Lower lobe of right lung (tissue), 2 donors: ENCODE measurements at regions not wholly inside any gene's neighbourhood (a gene's known extent, or its start where the extent isn't known, plus 50 kb on each side); places are given as distances from the start of the nearest gene placed in this dataset.
"Not testable (repeated sequence)": the region's sequence is repeated elsewhere in the genome, so short reads cannot be mapped to it uniquely, and the experiment has no call there.

Experiments used
- ATAC-seq, 2 donors: fragments of 200-7000 bp; cut with Tn5 transposase; one replicate each; pipeline ENCODE4 v1.9.1; 2020 to 2022; ENCODE audit warnings: mild to moderate bottlenecking in 2 of 2, moderate library complexity in 2 of 2
- DNase-seq: peaks from one replicate; pipeline ENCODE4 v3.0.0-alpha.2; 2020
- H3K27ac ChIP-seq: fragments of 200-600 bp; one replicate; pipeline ENCODE4 v1.8.0; 2022
- H3K27me3 ChIP-seq: fragments of 200-600 bp; one replicate; pipeline ENCODE4 v1.8.0; 2022; ENCODE audit warnings: low read depth
- H3K36me3 ChIP-seq: fragments of 200-600 bp; one replicate; pipeline ENCODE4 v1.8.0; 2022; ENCODE audit warnings: mild to moderate bottlenecking
- H3K4me1 ChIP-seq: fragments of 200-600 bp; one replicate; pipeline ENCODE4 v1.8.0; 2022
- H3K4me3 ChIP-seq: fragments of 200-600 bp; one replicate; pipeline ENCODE4 v1.8.0; 2022; ENCODE audit warnings: mild to moderate bottlenecking
- H3K9me3 ChIP-seq: fragments of 200-600 bp; one replicate; pipeline ENCODE4 v1.8.0; 2022
- CTCF ChIP-seq: fragments of 200-600 bp; IDR thresholded peaks from one replicate; pipeline ENCODE4 v1.8.0; 2022; ENCODE audit warnings: antibody characterized with exemption, mild to moderate bottlenecking
- intact Hi-C: fragments of 100-400 bp; cut with DNase I; formaldehyde crosslinking; loops from one replicate; pipeline ENCODE4 v1.11.0; 2022
- donor health status: DM: no; HTN: yes; CAD: no; lungs with severe emphysema.

DNA sequence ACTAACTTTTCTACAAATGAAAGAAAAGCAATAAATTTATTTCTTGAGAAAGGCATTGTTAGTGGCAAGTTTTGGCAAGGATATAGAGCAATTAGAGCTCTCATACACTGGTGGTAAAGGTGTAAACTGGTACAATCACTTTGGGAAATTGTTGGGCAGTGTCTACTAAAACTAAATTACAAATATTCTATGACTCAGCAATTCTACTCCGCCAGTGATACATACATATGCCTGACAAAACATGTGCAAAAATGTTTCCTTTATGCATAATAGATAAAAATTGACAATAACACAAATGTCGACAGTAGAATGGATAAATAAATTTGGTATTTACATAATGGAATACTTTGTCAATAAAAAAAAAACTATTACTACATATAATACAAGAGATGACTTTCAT is 96.3 kb upstream of the SATB2 start:
- Histone ChIP-seq H3K27ac (no peak overlapping the region), H3K9me3 (no peaks in the 10 kb centered on the region), H3K27me3 (no peaks in the 10 kb centered on the region), H3K4me1 (no peaks in the 10 kb centered on the region), H3K4me3 (no peak overlapping the region), H3K36me3 (no peaks in the 10 kb centered on the region)
- no peak for TF ChIP-seq CTCF
- no peak for DNase-seq
- intact Hi-C loops: no loop called here
- ATAC-seq: no peak

DNA sequence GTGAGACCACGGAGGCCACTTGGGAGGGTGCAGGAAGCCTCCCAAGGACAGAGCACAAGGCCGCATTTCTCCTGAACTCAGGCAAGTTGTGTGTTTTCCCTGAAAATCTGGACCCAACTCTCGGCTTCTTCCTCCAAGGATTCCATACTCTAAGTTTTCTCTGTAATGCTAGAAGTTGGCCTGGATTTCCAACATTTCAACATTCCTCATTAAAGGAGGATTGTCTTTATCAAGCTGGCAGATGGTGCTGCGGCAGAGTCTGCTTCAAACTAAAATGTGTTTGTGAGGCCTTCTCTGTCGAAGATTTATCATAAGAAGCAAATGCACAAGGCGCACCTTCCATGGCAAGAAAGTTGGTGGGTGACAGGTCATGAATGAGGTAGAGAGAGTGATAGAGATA is 94.4 kb upstream of the SATB2 start:
- no peak for ATAC-seq
- no peaks in the 10 kb centered on the region for H3K9me3 ChIP-seq
- H3K4me1 ChIP-seq: no peaks in the 10 kb centered on the region
- no peak for DNase-seq
- H3K27ac ChIP-seq: no peak overlapping the region
- no peak for TF ChIP-seq CTCF
- H3K36me3 ChIP-seq: no peaks in the 10 kb centered on the region
- H3K27me3 ChIP-seq: no peaks in the 10 kb centered on the region
- intact Hi-C loops: no loop called here
- no peak overlapping the region for H3K4me3 ChIP-seq

DNA sequence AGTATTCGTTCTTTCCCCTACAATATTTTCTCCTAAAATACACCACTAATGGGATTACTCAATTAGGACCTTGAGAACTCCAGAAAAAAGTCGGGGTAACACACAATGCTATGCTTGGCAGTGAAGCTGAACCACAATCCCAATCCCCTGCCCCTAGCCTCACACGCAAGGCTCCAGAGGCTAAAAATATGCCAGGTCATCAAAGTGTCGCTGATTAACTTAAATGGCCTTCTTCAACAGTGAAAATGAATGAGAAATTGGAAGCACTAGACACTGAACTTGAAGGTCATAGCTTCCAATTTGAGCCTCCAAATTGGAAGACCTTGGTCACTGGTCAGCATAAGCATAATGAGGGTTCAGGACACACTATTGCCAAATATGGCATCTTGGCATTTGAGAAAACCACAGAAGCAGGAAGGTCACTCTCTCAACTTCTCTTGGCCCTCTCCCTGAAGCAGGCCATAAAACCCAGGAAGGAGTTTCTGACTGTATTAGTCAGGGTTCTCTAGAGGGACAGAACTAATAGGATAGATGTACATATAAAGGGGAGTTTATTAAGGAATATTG is 86.0 kb upstream of the SATB2 start:
- H3K4me1 ChIP-seq: no peaks in the 10 kb centered on the region
- no peaks in the 10 kb centered on the region for H3K27me3 ChIP-seq
- intact Hi-C loops: no loop called here
- ATAC-seq (no peak), DNase-seq (no peak)
- no peak overlapping the region for H3K27ac ChIP-seq
- H3K4me3 ChIP-seq: no peak overlapping the region
- H3K9me3 ChIP-seq: no peaks in the 10 kb centered on the region
- no peak for TF ChIP-seq CTCF
- H3K36me3 ChIP-seq: no peaks in the 10 kb centered on the region

DNA sequence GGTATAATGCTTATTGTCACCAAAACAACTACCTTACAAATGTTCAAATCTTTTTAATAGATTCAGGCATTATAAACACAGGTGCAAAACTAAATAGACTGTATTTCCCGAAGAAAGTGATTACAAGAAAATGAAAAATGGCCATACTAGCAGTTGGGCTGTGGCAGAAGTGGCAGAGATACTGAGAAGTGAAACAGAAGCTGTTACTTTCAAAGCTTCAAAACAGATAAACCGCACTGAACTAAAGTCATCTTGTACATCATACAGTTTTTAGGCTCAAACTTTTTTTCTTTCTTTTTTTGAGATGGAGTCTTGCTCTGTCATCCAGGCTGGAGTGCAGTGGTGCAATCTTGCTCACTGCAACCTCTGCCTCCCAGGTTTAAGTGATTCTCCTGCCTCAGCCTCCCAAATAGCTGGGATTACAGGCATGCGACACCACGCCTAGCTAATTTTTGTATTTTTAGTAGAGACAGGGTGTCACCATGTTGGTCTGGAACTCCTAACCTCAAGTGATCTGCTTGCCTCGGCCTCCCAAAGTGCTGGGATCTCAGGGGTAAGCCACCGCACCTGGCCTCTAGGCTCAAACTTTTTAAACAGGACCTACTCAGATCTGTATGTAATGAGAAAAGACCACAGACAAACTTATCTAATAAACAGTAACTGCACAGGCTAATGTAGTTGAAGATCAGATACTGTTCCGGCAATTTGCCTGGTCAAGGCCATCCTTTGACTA is 77.9 kb upstream of the SATB2 start:
- Histone ChIP-seq H3K4me3 (no peak overlapping the region), H3K27me3 (no peaks in the 10 kb centered on the region), H3K36me3 (no peaks in the 10 kb centered on the region), H3K27ac (no peak overlapping the region), H3K4me1 (no peaks in the 10 kb centered on the region), H3K9me3 (no peaks in the 10 kb centered on the region)
- TF ChIP-seq CTCF: no peak
- intact Hi-C loops: no loop called here
- no peak for ATAC-seq
- no peak for DNase-seq

DNA sequence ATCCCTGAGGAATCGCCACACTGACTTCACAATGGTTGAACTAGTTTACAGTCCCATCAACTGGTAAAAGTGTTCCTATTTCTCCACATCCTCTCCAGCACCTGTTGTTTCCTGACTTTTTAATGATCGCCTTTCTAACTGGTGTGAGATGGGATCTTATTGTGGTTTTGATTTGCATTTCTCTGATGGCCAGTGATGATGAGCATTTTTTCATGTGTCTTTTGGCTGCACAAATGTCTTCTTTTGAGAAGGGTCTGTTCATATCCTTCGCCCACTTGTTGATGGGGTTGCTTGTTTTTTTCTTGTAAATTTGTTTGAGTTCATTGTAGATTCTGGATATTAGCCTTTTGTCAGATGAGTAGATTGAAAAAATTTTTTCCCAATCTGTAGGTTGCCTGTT is 76.1 kb upstream of the SATB2 start:
- H3K9me3 ChIP-seq, ATAC-seq, intact Hi-C loops, H3K4me1 ChIP-seq, H3K27me3 ChIP-seq, H3K4me3 ChIP-seq, H3K36me3 ChIP-seq, H3K27ac ChIP-seq, DNase-seq: not testable (repeated sequence)

GRCh38 chr2:199527071-199527470 is 69.3 kb upstream of the SATB2 start:
- Histone ChIP-seq H3K36me3 (no peaks in the 10 kb centered on the region), H3K4me1 (no peaks in the 10 kb centered on the region), H3K27me3 (no peaks in the 10 kb centered on the region), H3K4me3 (no peak overlapping the region), H3K9me3 (no peaks in the 10 kb centered on the region), H3K27ac (no peak overlapping the region)
- intact Hi-C loops: no loop called here
- ATAC-seq: no peak
- no peak for DNase-seq
- no peak for TF ChIP-seq CTCF
